ENCODE measurements at regions not wholly inside any gene's neighbourhood (a gene's known extent, or its start where the extent isn't known, plus 50 kb on each side); places are given as distances from the start of the nearest gene placed in this dataset.

GRCh38 chr12:124481772-124482566, 85.4 kb downstream of the NCOR2 start:
- H3K9me2 ChIP-seq (ENCODE audit: insufficient read depth) = no peaks in the 10 kb centered on the region
- POLR2A ChIA-PET = no interaction called here
- ATAC-seq (no peak), DNase-seq (ENCODE audit: low read depth, low spot score) (no peak)
- no peaks in the 10 kb centered on the region for H3K9me3 ChIP-seq (ENCODE audit: control insufficient read depth in 1 of 2, insufficient read depth in 1 of 2, low read depth in 1 of 2, low read length in 2 of 2)
- no peak overlapping the region for H3K4me2 ChIP-seq (ENCODE audit: low read length)
- H4K20me1 ChIP-seq (ENCODE audit: insufficient read depth) = no peaks in the 10 kb centered on the region
- H3K4me1 ChIP-seq (ENCODE audit: control insufficient read depth in 1 of 2, insufficient read depth in 2 of 2, low read length in 2 of 2) = peaks cover 0 to 6% of the 10 kb centered on the region in 2 experiments; a peak in 1 of 4 replicates
- no peak overlapping the region for H2AFZ ChIP-seq (ENCODE audit: low read depth, low read length, poor library complexity, severe bottlenecking)
- peaks cover 0 to 2% of the 10 kb centered on the region in 2 experiments; a peak in 1 of 4 replicates for H3K36me3 ChIP-seq (ENCODE audit: control insufficient read depth in 1 of 2, insufficient read depth in 2 of 2, low read length in 2 of 2)
- CTCF ChIA-PET = no interaction called here
- no peaks in the 10 kb centered on the region; the same call in 1 of the 2 replicates for H3K79me2 ChIP-seq (ENCODE audit: insufficient read depth, low read length)
- RAD21 ChIA-PET (ENCODE audit: low non-redundant PET in 1 of 2, low total read pairs in 2 of 2, uncharacterized antibody in 2 of 2, unreplicated experiment in 2 of 2) = no interaction called here
- no peak overlapping the region for H3K4me3 ChIP-seq (replicated peaks in 1 of 2; ENCODE audit: low read depth in 1 of 2, low read length in 2 of 2)
- no peak for TF ChIP-seq SRF (IDR thresholded peaks at IDR 0.05; ENCODE audit: low read depth)
- TF ChIP-seq JUND (IDR thresholded peaks at IDR 0.05) = no peak
- TF ChIP-seq REST (IDR thresholded peaks at IDR 0.05; ENCODE audit: low read depth) = no peak
- TF ChIP-seq SIN3A (IDR thresholded peaks at IDR 0.05; ENCODE audit: low read depth) = no peak
- no peak for TF ChIP-seq CEBPB (IDR thresholded peaks at IDR 0.05; ENCODE audit: low read depth)
- no peak for TF ChIP-seq YY1 (IDR thresholded peaks at IDR 0.05; ENCODE audit: extremely low read depth, insufficient replicate concordance, low read depth, low read length)
- no peak for TF ChIP-seq ZFX (IDR thresholded peaks at IDR 0.05)
- TF ChIP-seq EZH2 (IDR thresholded peaks at IDR 0.05) = no peak
- no peak for TF ChIP-seq TCF7L2 (IDR thresholded peaks at IDR 0.05; ENCODE audit: borderline replicate concordance, extremely low read depth, insufficient read depth, insufficient read length)
- no peak for TF ChIP-seq POLR2AphosphoS5 (IDR thresholded peaks at IDR 0.05; ENCODE audit: low read depth, low read length)
- no peak for TF ChIP-seq EGR1 (IDR thresholded peaks at IDR 0.05; ENCODE audit: low read depth)
- no peak for TF ChIP-seq ZNF274 (IDR thresholded peaks at IDR 0.05; ENCODE audit: low read depth, low read length)
- intact Hi-C loops (cut with micrococcal nuclease) = no loop called here
- BruUV-seq (replicated peaks) = no TSS peak
- H3K27ac ChIP-seq (ENCODE audit: low read depth, low read length) = no peak overlapping the region
- H3K9ac ChIP-seq (ENCODE audit: low read length) = no peak overlapping the region
- no peaks in the 10 kb centered on the region for H3K27me3 ChIP-seq (ENCODE audit: insufficient read depth, low read length)
